ENCODE measurements at regions not wholly inside any gene's neighbourhood (a gene's known extent, or its start where the extent isn't known, plus 50 kb on each side); places are given as distances from the start of the nearest gene placed in this dataset.

DNA sequence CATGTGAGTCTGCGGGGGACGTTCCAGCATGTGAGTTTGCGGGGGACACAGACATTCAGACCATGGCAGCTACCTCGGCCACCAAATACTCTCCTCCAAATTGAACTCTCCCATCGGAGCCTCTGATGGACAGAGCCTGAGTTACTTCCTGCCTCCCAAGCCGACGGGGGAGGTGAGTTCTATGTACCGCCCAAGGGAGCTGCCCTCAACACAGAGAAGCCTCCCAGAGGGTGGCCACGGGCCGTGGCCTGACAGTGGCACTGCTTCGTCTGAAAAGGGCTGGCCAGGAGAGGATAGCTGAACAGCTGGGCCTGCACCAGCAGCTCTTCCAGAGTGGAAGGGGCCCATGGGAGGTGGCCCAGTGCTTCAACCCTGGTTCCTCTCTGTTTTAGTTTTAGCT is 274.5 kb upstream of the PPP2R2D start:
- DNase-seq (ENCODE audit: low read depth in 2 of 2): no peak

DNA sequence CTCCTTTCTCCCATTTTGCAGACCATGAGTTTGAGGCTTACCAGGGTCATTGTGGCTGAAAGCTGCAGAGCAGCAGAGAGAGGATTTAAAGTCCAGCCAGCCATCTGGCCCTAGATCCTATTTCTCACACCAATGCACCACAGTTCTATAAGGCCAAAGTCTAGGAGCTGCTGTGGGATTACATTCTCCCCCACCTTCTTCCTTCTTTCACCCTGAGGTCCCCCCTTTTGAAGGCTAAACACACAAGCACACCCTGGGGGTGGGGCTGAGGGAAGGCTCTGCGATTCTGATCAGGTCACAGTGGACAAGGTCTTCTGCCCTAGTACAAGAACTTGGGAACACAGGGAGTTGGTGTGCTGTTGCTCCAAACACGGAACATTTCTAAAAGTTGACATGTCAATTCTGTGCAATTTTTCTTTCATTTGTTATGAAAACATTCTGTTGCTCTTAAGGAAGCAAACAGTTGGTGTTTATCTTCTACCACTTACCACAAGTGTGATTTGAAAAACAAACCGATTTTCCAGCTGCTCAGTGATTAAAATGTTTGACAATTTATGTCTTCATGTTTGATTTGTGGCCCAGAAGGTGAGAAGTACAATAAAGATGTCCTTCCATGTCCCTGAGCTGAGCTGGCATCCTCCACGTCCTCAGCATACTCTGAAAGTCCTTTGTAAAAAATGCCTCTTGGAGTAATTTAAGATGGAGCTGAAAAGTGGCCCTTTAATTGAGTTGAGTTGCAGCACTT is 271.6 kb upstream of the PPP2R2D start:
- no peak for DNase-seq (ENCODE audit: low read depth in 2 of 2)

DNA sequence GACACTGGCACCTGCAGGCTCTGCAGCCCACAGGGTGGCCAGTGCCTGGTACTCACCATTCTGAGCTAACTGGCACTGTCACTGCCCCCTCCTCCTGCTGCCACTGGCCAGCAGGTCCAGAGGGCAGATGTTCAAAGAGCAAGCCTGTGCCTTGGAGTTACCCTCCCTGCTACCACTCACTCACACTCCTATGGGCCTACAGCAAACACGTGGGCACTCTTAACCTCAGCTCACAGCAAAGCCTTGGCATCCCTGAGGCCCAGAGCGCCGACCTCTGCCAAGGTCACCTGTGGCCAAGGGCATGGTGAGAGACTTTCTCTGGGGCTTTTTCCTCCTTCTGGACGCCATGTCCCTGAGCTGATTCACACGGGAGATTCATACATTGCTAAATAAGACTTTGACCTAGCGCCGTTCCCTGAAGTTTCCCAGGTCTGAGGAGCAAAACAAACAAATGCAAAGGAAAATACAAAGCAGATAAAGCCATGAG is 270.0 kb upstream of the PPP2R2D start:
- no peak for DNase-seq (ENCODE audit: low read depth in 2 of 2)

DNA sequence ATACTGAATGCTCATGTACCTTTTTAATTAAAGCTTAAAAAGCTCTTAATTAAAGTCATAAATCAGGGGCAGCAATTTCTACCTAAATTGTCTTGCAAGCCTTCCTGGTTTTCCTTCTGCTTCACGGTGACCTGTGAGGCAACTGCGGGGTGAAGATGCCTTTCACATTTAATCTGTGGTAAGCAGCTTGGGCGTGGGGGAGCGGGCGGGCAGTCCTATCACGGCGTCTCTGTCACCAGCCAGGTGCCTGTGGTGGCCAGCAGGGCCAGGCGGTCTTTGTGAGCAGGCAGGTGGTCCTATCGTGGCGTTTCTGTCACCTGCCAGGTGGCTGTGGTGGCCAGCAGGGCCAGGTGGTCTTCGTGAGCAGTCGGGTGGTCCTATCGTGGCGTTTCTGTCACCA is 269.2 kb upstream of the PPP2R2D start:
- no peak for DNase-seq (ENCODE audit: low read depth in 2 of 2)

DNA sequence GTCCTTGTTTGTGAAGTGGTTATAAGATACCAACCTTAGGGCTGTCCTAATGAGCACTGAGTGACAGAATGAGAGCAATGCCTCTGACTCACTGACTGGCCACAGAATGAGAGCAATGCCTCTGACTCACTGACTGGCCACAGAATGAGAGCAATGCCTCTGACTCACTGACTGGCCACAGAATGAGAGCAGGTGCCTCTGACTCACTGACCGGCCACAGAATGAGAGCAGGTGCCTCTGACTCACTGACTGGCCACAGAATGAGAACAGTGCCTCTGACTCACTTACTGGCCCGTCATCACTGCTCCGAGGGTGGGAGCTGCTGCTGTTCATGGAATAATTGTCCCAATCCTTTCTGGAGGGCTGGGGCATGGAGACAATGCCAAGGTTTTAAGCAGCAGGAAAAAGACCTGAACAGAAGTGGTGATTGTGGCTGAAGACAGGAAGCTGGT is 265.2 kb upstream of the PPP2R2D start:
- no peak for DNase-seq (ENCODE audit: low read depth in 2 of 2)

DNA sequence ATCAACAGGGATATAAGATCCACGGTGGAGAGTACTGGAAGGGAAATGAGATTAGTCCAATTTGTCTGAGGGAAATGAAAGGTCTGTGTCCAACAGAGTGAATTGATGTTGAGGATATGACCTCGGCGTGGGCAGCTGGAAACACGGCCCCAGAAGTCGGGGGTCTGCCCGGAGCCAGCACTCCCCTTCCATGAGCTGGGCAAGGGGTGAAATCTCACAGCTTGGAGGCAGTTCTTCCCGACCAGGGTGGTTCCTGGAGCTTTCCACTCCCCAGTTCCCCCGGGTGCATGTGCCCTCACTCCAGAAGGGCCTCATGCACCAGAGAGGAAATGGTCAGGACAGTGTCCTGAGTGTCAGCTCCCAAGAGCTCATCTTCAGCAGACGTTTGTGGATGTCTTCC is 264.7 kb upstream of the PPP2R2D start:
- DNase-seq (ENCODE audit: low read depth in 2 of 2): no peak

DNA sequence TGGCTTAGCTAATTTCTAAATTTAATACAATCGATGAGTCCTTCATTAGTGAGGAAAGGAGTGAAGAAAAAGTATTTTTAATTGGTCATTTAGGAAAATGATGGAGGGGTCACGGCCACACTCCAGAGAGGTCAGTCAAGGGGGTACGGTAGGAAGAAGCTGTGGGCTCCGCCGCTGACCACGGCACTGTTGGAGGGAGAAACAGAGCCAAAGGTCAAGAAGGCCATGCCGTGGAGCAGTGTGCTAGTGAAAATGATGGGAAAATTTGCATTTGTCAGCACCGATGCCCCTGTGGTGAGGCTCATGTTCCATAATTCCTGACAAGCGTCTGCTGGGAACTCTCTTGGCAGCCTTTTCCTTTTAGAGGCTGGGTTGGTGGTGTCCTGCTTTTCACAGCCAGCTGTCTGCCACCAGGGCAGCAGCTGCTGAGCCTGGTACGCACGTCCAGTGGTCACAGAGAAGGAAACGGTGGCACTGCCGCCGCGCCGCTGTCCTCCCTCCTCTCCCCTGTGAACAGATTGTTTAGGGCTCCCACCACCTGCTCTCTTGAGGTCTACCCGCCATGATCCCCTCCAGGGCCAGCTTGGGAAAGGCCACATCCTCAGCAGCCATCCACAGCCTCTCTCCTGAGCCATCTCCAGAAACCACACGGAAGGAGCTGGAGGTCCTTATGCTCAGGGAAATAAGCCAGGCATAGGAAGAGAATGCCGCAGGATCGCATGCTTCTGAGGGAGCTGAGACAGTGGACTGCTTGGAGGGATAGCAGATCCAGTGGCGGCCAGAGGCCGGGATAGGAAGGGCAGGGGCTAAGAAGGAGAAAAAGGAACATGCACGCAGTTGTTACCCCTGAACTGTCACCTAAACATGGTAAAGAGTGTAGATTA is 263.7 kb upstream of the PPP2R2D start:
- DNase-seq (ENCODE audit: low read depth in 2 of 2): no peak

DNA sequence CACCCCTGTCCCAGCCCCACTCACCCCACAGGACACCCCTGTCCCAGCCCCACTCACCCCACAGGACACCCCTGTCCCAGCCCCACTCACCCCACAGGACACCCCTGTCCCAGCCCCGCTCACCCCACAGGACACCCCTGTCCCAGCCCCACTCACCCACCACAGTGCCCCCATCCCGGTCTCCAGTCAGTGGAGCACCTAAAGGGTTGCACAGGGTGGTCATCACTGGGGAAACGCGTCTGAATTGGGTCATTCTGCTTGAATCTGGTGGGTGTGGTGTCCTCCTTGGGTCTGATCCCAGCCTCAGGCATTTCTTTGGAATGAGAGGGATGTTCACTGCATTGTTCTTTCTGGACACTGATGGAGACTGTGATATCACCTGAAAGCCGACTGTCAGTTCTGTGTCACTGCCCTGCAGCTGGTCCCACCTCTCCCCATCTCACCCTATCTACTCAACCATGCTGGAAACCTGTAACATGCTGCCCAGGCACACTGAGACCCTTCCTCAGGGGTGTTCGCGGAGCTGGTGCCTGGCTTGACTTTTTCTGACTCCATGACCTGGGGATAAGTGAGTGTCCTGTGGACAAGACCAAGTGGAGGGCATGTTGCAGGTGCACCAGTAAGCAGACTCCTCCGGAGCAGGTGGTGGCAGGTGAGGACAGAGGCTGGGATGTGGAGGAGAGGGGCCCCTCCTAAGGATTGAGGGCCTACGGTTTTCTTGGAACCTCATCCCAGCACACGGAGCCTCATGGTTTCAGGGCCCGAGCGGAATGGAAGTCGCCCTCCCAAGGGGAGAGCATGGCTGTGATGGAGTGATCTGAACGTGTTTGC is 262.5 kb upstream of the PPP2R2D start:
- no peak for DNase-seq (ENCODE audit: low read depth in 2 of 2)

DNA sequence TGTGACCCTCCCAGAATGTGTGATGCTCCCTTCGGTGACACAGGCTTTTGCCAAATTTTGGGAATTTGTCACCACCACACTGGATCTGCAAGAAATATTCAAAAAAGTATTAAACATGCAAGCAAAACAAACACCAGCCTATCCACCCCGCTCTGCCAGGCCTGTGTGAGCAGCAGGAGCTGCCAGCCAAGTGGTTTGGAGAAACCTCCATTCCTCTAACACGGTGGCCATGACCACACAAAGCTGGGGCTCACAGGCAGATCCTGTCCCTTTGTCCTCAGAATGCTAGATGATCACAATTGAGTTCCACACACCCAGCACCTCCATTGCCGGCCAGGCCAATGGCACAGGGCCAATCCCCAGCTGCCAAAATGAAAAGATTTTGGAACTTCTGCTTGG is 261.9 kb upstream of the PPP2R2D start:
- DNase-seq (ENCODE audit: low read depth in 2 of 2): no peak

DNA sequence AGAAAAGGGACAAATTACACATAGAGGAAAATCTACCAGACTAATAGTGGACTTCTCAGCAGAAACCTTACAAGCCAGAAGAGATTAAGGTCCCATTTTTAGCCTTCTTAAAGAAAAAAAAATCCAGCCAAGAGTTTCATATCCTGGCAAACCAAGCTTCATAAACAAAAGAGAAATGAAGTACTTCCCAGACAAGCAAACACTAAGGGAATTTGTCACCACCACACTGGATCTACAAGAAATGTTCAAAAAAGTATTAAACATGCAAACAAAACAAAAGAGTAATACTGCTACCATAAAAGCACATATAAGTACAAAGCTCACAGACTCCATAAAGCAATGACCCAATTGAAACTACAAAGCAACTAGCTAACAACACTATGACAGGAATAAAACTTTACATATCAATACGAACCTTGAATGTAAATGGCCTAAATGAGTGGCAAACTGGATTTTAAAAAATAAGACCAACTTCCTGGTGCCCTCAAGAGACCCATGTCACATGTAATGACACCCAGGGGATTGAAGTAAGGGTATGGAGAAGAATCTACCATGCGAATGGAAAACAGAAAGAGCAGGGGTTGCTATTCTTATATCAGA is 260.7 kb upstream of the PPP2R2D start:
- no peak for DNase-seq (ENCODE audit: low read depth in 2 of 2)

DNA sequence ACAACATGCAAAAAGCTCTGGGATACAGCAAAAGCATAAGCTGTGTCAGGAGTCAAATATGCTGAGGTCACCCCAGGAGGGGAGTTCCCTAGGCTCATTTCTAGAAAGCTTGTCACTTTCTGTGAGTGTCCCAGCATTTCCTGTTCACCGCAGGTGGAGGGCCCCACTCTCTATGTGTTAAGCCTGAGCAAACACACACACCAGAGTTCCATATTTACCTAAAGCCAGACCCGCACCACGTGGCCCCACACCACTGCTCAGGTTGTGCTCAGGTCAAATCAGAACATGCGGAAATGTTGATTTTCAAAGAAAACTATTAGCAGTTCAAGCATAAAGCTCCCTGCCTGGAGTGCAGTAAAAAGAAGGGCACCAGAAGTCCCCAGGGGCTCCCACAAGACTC is 259.6 kb upstream of the PPP2R2D start:
- DNase-seq (ENCODE audit: low read depth in 2 of 2): no peak

DNA sequence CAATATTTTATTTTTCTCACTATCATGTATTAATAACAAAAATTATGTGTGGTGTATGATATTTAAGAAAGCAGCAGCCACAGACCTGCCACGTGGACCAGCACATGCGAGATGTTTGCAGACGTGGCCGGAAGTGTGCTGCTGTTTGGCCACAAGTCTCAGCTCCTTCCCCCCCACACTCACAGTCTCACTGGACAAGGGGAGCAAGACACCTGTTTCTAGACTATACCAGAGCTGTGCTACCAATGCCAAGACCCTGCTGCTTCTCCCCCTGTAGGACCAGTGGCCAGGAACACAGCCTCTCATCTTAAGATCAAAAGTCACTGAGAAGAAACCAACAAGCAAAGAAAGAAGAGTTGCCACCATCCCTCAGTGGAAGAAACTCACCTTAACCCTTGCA is 258.9 kb upstream of the PPP2R2D start:
- DNase-seq (ENCODE audit: low read depth in 2 of 2): no peak

DNA sequence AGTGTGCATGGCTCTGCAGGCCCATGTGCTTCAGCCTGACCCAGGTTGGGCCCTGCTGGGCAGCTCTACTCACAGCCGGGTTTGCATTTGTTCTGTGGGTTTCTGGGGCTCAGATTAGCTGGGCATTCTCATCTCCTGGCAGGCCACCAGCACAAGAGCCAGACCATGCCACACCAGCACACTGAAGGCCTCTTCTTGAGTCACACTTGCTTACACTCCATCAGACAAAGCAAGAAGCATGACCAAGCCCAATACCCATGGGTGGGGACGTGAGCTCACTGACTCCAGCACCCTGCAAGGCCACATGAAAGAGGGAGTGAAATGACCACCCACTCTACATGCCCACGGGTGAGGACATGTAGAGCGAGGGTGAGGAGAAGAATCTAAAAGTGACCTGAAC is 257.8 kb upstream of the PPP2R2D start:
- DNase-seq (ENCODE audit: low read depth in 2 of 2): no peak

DNA sequence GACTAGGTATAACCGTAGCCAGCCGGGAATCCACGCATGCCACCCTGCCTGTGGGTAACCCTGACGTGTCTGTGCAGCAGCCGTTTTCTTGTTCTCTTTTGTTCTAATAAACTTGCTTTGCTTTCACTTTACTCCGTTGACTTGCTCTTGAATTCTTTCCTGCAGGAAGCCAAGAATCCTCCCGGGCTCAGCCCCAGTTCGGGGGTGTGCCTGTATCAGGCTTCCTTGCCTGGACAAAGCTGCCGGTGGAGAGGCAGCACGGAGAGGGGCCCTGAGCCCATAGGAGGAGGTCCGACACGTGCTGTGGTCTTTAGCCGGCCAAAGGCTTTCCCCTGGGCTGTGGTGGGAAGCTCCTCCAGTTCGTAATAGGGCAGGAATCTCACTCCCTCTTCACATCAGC is 256.5 kb upstream of the PPP2R2D start:
- no peak for DNase-seq (ENCODE audit: low read depth in 2 of 2)

DNA sequence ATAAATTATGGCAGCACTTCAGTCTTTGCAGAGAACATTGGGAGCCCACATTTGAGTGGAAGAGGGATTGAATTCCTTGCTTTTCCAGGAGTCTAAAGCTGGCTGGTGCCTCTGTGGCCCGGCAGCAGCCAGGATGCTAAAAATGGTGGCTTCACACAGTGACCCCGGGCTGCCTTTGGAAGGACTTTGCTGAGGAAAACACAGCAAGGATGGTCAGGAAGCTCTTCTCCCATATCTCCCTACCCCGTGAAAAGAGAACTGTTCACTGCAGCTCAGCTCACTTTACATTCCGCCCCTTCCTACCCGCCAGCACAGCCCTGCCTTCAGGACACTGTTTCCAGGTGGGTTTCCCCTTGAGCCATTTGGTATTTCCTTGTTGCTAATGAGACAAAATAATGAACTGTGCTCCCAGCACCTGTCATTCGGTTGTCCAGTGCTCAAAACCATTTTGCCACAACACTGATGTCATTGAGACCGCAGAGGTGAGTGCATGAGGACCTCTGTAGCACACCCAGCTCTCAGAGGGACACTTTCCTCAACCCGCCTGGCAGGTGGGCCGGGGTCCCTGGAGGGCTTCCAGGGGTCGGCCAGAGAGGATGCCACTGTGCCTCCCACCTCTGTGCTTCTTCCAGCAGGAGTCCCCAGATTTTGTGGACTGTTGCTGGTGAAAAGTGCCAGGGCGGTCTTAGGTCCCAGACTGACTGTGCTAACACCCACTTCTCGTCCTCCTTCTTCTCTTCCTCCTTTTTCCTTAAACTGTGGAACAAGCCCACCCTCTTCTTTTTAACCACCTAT is 255.7 kb upstream of the PPP2R2D start:
- DNase-seq (ENCODE audit: low read depth in 2 of 2): no peak

DNA sequence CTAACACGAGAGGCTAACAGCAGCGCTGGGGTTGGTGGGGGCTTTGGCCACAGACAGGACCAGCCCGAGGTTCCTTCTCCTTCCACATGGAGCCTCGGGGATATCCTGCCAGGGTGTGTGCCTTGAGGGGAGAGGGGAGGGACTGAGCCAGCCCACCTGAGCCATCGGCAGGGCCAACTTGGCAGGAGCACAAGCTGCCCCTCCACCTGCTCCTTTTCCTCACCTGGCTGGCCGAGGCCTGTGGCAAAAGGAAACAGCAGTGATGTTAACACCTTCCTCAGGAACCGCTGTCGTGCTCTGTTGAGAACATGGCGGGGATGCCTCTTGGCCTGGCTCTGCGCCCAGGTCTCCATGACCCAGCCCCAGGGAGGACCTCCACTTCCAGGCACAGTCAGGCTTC is 255.1 kb upstream of the PPP2R2D start:
- no peak for DNase-seq (ENCODE audit: low read depth in 2 of 2)

DNA sequence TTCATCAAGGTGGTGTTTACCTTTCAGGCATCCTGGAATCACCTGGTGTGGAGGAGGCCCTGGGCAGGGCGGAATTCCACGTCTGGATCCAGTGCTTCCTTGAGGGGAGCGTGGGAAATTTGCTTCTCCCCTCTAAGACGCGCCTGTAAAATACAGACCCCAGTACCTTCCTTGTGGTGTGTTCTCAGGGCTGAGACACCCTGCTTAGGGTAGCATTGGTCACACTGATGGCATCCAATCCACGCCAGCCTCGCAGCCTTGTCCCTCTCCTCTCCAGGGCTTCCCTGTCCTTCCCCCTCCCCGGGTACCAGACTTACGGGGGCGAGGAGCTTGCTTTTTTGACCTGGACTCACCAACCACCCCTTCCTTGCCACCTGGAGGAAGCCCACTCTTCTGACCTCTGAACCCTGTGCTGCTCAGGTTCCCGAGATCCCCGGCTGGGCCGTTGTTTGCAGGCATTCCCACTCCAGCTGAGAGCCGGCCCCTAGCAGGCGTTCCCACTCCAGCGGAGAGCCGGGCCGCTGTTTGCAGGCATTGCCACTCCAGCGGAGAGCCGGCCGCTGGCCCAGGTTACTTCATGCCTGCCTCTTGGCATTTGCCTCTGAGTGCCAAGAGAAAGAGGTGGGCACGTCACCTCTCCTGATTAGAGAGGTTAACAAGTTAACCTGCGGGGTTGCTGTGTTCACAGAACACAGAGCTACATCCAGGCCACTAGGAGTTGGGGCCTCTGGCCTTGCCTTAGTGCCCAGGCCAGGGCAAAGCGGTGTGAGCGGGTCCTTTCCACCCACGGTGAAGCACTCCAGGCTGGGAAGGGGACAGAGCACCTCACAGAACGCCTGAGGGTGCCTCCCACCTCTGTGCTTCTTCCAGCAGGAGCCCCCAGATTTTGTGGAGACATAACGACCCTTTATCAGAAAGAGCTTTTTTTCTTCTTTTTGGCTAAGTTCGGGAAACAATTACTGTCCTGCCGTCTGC is 254.0 kb upstream of the PPP2R2D start:
- DNase-seq (ENCODE audit: low read depth in 2 of 2): no peak

DNA sequence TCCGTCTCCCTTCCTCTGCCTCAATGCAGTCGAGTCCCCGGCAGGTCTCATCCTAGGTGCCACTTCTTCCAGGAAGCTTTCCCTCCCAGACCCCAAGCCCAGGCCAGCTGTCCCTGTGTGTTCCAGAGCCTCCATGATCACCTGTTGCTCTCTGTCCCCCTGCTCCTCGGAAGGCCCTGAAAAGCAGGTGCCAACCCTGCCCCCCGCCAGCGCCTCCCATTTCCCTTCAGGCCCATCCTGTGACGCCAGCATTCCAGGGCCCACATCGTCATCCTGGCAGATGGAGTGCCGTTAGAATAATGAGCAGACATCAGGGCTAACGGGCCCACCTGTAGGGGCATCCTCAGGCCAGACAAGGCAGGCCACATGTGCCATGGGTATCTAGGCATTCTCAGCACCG is 253.0 kb upstream of the PPP2R2D start:
- DNase-seq (ENCODE audit: low read depth in 2 of 2): no peak

DNA sequence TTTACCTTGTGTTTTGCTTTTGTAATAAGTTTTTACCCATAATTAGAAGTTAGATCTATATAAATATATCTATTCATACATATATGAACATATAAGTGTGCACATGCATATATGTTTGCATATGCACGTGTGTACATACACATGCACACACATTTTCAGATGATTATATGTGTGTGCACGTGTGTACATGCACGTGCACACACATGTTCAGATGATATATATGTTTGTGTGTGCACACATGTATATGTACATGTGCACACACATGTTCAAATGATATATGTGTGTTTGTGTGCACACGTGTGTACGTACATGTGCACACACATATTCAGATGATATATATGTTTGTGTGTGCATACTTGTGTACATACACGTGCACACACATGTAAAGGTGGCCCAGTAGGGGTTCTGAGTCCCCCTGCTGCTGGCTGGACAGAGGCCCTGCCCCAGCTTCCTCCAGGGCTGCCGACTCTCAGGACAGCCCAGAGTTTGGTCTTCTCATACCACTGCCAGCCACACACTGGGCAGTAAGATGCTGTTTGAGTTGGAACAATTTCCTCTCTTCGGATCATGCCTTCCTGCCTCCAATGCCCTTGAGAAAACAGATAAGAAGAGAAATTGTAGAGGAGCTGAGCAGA is 252.3 kb upstream of the PPP2R2D start:
- DNase-seq (ENCODE audit: low read depth in 2 of 2): no peak
